ENCODE measurements at regions not wholly inside any gene's neighbourhood (a gene's known extent, or its start where the extent isn't known, plus 50 kb on each side); places are given as distances from the start of the nearest gene placed in this dataset.

DNA sequence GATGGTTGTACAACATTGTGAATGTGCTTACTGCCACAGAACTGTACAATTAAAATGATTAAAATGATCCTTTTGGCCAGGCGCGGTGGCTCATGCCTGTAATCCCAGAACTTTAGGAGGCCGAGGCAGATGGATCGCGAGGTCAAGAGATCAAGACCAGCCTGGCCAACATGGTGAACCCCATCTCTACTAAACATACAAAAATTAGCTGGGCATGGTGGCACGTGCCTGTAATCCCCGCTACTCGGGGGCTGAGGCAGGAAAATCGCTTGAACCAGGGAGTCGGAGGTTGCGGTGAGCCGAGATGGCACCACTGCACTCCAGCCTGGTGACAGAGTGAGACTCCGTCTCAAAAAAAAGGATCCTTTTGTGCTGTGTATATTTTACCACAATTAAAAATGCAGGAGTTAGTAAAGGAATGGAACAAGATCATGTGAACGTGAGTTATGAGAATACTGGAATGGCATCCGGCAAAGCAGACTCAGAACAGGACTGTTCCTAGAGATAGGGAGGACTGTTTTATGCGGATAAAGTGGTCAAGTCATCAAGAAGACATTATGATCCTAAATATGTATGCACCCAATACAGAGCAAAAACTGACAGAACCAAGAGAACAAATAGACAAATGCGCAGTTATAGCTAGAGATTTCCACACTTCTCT, 58.0 kb upstream of the CLDN5 start:
- TF ChIP-seq CTCF (IDR thresholded peaks at IDR 0.05), result no peak
- no peak for TF ChIP-seq POLR2A (IDR thresholded peaks at IDR 0.05)

Measured in lower leg skin (tissue), 3 donors.